Muscle layer of colon (tissue), 2 donors: ENCODE measurements at regions not wholly inside any gene's neighbourhood (a gene's known extent, or its start where the extent isn't known, plus 50 kb on each side); places are given as distances from the start of the nearest gene placed in this dataset.

Source experiments
- H3K27ac ChIP-seq: one replicate; pipeline ENCODE4 v1.7.0; 2013; ENCODE audit warnings: low read depth, mild to moderate bottlenecking, low read length, moderate library complexity
- H3K27me3 ChIP-seq, 2 donors: one replicate each; pipeline ENCODE4 v1.7.0; 2013; ENCODE audit warnings: low read length in 2 of 2, mild to moderate bottlenecking in 2 of 2; ENCODE audit not compliant: insufficient read depth in 2 of 2, control insufficient read depth in 1 of 2
- H3K36me3 ChIP-seq: one replicate; pipeline ENCODE4 v1.7.0; 2013; ENCODE audit warnings: mild to moderate bottlenecking, low read length; ENCODE audit not compliant: insufficient read depth
- H3K4me1 ChIP-seq: one replicate; pipeline ENCODE4 v1.7.0; 2013; ENCODE audit warnings: mild to moderate bottlenecking, low read length; ENCODE audit not compliant: insufficient read depth
- H3K4me3 ChIP-seq, 2 donors: one replicate each; pipeline ENCODE4 v1.7.0; 2013; ENCODE audit warnings: low read length in 2 of 2, low read depth in 1 of 2, mild to moderate bottlenecking in 1 of 2, moderate library complexity in 1 of 2
- H3K9ac ChIP-seq: one replicate; pipeline ENCODE4 v1.7.0; 2013; ENCODE audit warnings: low read length
- H3K9me3 ChIP-seq: one replicate; pipeline ENCODE4 v1.7.0; 2013; ENCODE audit warnings: mild to moderate bottlenecking, low read length
- donor health status: abdominal sarcoma.
- donor health status: Adenocarcinoma of cecum.

DNA sequence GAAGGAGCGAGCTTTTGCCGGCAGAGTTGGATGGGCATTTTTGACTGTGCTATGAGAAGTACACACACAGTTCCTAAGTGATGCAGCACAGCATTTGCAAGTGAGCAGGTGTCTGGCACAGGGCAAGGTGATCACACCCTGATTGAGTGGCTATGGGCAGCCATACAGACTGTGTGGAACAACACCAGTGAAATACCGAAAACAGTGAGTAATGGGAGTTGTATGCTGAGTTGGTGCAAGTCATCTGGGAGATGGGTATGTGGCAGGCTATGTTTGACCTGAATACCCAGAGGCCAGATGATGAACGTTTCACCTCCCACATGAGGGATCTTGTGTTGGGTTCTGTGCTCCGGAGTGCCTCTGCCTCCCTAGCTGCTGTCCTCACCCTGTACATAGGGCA is 53.5 kb upstream of the TIPARP start:
- no peak overlapping the region for H3K9ac ChIP-seq
- H3K9me3 ChIP-seq: no peaks in the 10 kb centered on the region
- H3K4me3 ChIP-seq: no peak overlapping the region
- no peaks in the 10 kb centered on the region for H3K4me1 ChIP-seq
- no peaks in the 10 kb centered on the region for H3K36me3 ChIP-seq
- no peak overlapping the region for H3K27ac ChIP-seq
- no peaks in the 10 kb centered on the region for H3K27me3 ChIP-seq

DNA sequence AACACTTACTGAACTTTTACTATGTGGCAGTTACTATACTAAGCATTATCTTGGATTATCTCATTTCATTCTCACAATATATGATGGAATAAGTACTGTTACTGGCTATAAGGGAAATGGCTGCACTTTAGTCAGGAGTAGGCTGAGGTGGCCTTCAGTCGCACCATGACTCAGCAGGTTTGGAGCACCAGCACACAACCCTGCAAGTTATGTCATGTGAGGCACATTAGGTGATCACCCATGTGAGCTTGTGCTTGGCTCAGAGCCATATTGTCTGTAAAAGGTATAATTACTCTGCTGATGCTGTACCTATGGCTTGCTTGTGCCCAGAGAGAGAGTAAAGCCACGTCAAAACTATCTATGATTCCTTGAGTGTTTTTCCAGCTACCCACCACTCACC is 54.1 kb upstream of the TIPARP start:
- H3K27me3 ChIP-seq: no peaks in the 10 kb centered on the region
- no peak overlapping the region for H3K9ac ChIP-seq
- no peak overlapping the region for H3K27ac ChIP-seq
- no peaks in the 10 kb centered on the region for H3K4me1 ChIP-seq
- H3K36me3 ChIP-seq: no peaks in the 10 kb centered on the region
- H3K9me3 ChIP-seq: no peaks in the 10 kb centered on the region
- no peak overlapping the region for H3K4me3 ChIP-seq

DNA sequence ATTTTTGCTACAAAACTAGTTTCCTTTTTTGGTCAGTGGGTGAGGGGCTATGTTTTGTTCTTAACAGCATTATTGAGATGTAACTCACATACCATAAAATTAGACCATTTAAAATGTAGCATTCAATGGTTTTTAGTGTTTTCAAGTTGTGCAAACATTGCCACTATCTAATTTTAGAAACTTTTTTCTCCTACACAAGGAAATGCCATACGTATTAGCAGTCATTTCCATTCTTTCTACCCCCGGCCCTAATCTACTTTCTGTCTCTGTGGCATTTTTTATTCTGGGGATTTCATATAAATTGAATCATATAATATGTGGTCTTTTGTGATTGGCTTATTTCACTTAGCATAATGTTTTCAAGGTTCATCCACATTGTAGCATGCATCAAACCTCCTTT is 55.0 kb upstream of the TIPARP start:
- Histone ChIP-seq H3K36me3 (no peaks in the 10 kb centered on the region), H3K4me3 (no peak overlapping the region), H3K9ac (no peak overlapping the region), H3K27me3 (no peaks in the 10 kb centered on the region), H3K27ac (no peak overlapping the region), H3K9me3 (no peaks in the 10 kb centered on the region), H3K4me1 (no peaks in the 10 kb centered on the region)

DNA sequence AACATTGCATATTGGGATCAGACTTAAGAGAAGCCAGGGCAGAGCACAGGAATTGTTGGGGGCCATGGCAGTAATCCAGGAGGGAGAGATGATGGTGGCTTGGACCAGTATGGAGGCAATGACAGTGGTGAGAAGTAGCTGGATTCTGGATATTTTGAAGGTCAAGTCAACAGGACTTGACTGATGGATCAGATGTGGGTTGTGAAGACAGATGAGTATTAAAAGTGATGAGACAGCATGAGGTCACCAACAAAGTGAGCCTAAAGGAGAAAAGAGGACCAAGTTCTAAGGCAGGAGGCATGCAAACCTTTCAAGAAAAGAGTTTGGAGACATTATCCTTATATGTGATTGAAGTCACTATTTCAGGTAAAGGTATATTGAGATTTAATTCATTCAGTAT is 56.6 kb upstream of the TIPARP start:
- Histone ChIP-seq H3K9me3 (no peaks in the 10 kb centered on the region), H3K9ac (no peak overlapping the region), H3K27me3 (no peaks in the 10 kb centered on the region), H3K4me3 (no peak overlapping the region), H3K4me1 (no peaks in the 10 kb centered on the region), H3K36me3 (no peaks in the 10 kb centered on the region), H3K27ac (no peak overlapping the region)

DNA sequence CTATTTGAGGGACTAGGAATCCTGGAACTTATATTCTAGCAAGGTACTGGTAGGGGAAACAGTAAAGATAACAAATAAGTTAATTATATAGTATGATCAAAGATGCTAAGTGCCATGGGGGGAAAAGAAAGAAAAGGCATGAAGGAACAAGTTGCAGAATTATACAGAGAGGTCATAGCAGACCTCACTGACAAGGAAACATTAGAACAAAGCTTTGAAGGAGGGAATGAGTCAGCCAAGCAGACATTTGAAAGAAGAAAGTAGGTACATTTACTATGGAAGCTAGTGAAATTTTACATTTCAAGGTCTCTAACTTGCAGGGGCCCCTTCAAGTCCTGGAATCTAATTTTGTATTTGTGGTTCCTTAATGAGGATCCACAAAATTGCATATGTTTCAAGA is 57.2 kb upstream of the TIPARP start:
- Histone ChIP-seq H3K27me3 (no peaks in the 10 kb centered on the region), H3K9me3 (no peaks in the 10 kb centered on the region), H3K9ac (no peak overlapping the region), H3K27ac (no peak overlapping the region), H3K36me3 (no peaks in the 10 kb centered on the region), H3K4me1 (no peaks in the 10 kb centered on the region), H3K4me3 (no peak overlapping the region)

DNA sequence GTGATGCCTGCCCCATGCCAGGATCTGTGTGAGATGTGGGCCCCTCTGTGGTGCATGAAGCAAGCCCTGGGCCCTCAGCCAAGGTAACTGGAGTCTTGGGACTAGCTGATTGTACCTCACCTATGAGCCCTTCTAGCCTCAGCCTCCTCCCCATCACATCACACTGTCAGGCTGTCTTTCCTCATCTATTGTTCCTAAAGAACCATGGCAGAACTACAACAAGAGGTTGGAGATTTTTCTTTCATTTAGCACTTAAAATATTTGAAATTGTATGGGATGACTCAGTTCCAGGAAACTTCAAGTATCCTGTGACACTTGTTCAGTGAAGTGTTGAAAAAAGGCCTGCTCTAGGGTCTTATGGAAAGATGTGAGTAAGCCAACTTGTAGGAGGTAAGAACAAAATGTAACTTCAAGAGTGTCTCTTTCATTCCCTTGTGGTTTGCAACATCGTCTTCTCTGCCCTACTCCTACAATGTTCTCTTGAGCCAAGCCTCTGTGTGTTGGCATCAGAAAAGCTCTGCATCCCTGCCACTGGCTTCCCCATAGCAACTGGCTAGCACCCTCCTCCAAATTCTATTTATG is 58.7 kb upstream of the TIPARP start:
- Histone ChIP-seq H3K27me3 (no peaks in the 10 kb centered on the region), H3K9me3 (no peaks in the 10 kb centered on the region), H3K4me3 (no peak overlapping the region), H3K4me1 (no peaks in the 10 kb centered on the region), H3K36me3 (no peaks in the 10 kb centered on the region), H3K27ac (no peak overlapping the region), H3K9ac (no peak overlapping the region)

DNA sequence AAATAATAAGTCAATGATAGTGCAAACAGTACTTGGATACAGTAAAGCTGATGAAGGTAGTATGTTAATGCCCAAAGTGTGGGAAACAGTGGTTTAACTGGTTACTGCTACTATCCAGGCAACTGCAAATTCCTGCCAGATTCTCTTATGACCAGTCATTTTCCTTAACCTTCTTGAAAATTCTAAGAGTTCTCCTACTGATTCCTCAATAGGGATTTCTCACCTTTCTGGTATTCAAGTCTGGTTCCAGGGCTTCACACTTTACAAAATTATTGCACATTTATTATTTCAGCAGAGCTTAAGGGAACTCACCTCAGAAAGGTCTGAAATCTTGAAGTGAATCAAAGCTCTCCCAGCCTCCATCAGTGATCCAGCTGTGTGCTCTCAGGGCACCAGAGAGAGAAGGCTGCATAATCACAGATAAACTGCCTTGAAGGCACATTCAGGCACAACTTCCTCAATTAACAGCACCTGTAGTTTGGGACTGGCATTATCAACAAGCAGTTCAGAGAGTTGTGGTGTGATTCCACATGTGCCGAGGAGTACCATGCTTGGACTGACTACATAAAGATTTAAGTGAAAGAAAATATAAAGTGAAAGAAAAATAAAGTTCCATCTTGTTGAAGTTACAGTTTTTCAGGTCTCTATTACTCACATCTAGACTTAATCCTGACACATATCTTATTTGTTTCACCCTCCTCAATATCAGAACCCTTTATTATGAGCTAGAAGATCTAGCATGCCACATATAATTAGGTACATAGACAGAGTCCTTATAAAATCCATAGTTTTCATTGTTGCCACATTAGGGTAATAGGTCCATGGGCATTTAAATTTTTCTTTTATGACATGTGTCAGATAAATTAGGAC is 59.5 kb upstream of the TIPARP start:
- H3K9ac ChIP-seq: no peak overlapping the region
- H3K27me3 ChIP-seq: no peaks in the 10 kb centered on the region
- H3K36me3 ChIP-seq: no peaks in the 10 kb centered on the region
- no peaks in the 10 kb centered on the region for H3K4me1 ChIP-seq
- H3K4me3 ChIP-seq: no peak overlapping the region
- H3K27ac ChIP-seq: no peak overlapping the region
- H3K9me3 ChIP-seq: no peaks in the 10 kb centered on the region

DNA sequence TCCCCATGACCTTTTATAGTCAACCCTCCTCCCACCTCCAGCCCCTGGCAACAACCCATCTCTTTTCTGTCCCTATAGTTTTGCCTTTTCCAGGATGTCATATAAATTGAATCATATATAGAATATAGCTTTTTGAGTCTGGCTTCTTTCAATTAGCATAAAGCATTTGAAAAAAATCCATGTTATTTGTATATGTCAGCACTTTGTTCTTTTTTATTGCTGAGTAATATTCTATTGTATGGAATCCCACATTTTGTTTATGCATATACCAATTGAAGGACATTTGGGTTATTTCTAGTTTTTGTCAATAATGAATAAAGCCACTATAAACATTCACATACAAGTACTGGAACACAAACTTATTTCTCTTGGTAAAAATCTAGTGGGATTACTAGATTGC is 58.0 kb upstream of the SSR3 start:
- H3K4me1 ChIP-seq: no peaks in the 10 kb centered on the region

DNA sequence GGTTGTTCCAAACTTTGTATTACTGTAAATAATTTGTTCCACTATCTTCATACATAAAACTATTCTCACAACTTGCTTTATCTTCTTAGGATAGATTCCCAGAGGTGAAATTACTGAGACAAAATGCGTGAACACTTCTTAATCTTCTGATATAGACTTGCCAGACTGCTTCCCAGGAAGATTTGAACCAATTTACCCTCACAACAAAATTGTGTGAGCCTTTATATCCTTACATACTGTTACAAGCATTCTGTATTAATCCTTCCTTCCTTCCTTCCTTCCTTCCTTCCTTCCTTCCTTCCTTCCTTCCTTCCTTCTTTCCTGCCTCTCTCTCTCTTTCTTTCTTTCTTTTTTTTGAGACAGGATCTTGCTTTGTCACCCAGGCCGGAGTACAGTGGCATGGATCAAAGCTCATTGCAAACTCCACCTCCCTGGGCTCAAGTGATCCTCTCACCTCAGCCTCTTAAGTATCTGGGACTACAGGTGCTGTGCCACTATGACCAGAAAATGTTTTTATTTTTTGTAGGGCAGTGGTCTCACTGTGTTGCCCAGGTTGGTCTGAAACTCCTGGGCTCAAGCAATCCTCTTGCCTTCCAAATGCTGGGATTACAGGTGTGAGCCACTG is 57.1 kb upstream of the SSR3 start:
- H3K4me1 ChIP-seq: no peaks in the 10 kb centered on the region
- no peaks in the 10 kb centered on the region for H3K36me3 ChIP-seq
- no peak overlapping the region for H3K27ac ChIP-seq
- no peaks in the 10 kb centered on the region for H3K27me3 ChIP-seq
- no peaks in the 10 kb centered on the region for H3K9me3 ChIP-seq
- H3K9ac ChIP-seq: no peak overlapping the region
- no peak overlapping the region for H3K4me3 ChIP-seq

More for the DNA sequence above, 58.0 kb upstream of the SSR3 start:
- no peak overlapping the region for H3K4me3 ChIP-seq
- H3K27me3 ChIP-seq: no peaks in the 10 kb centered on the region
- H3K27ac ChIP-seq: no peak overlapping the region
- no peaks in the 10 kb centered on the region for H3K36me3 ChIP-seq
- no peak overlapping the region for H3K9ac ChIP-seq
- no peaks in the 10 kb centered on the region for H3K9me3 ChIP-seq

DNA sequence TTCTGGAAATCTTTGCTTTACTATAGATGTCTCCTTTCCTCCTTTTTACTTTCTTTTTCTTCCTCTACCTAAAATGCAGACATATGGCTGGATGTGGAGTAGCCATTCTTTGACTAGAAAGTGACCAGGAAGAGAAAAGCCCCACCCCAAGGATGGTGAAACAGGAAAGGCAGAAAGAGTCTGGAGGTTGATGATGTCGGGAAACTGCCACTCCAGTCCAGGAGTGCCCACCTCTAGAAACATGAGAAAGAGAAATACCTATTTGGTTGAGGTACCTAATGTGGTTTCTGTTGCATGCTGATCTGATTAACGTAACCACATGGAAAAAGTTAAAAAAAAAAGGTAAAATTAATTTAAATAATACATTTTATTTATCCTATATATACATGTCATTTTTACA is 55.2 kb upstream of the SSR3 start:
- Histone ChIP-seq H3K27me3 (no peaks in the 10 kb centered on the region), H3K4me1 (peaks cover 4% of the 10 kb centered on the region), H3K9me3 (no peaks in the 10 kb centered on the region), H3K36me3 (no peaks in the 10 kb centered on the region), H3K27ac (no peak overlapping the region), H3K9ac (no peak overlapping the region), H3K4me3 (no peak overlapping the region)

DNA sequence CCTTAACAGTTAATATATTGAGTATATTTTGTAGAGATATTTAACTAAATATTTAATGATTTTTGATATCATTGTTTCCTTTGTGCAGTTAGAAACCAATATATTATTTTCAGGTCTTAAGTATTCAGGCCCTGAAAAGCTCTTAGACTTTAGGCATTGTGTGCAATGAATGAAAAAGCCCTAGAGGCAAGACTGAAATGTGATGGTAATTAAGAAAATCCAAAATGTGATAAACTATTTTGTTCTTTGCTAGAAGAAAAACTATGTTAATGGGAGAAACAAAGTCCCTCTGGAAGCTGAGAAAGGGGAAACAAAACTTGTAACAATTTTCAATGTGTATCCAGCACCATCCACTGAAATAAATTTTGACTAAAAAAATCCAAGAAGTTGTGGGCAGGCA is 54.6 kb upstream of the SSR3 start:
- Histone ChIP-seq H3K27me3 (no peaks in the 10 kb centered on the region), H3K36me3 (no peaks in the 10 kb centered on the region), H3K4me3 (no peak overlapping the region), H3K9me3 (no peaks in the 10 kb centered on the region), H3K9ac (no peak overlapping the region), H3K4me1 (peaks cover 4% of the 10 kb centered on the region), H3K27ac (no peak overlapping the region)
